Mesenchymal stem cell (in vitro differentiated cells and primary cell): ENCODE measurements at regions not wholly inside any gene's neighbourhood (a gene's known extent, or its start where the extent isn't known, plus 50 kb on each side); places are given as distances from the start of the nearest gene placed in this dataset.

Source experiments
- DNase-seq: peaks from one replicate; pipeline ENCODE4 v3.0.0-alpha.2; 2013
- H2AFZ ChIP-seq: one replicate; pipeline ENCODE4 v1.6.1; 2013; ENCODE audit warnings: low read depth, mild to moderate bottlenecking, control low read depth, inconsistent platforms, low read length, moderate library complexity
- H2AK5ac ChIP-seq: 2 replicates; pipeline ENCODE4 v1.6.1; 2013; ENCODE audit warnings: low read length, moderate library complexity, mild to moderate bottlenecking, inconsistent platforms; ENCODE audit not compliant: severe bottlenecking
- H2BK120ac ChIP-seq: one replicate; pipeline ENCODE4 v1.6.1; 2013; ENCODE audit warnings: low read depth, mild to moderate bottlenecking, inconsistent platforms, low read length, moderate library complexity
- H2BK12ac ChIP-seq, 2 experiments: one replicate each; pipeline ENCODE4 v1.6.1; 2013; ENCODE audit warnings: inconsistent platforms in 2 of 2, low read length in 2 of 2, mild to moderate bottlenecking in 2 of 2, moderate library complexity in 2 of 2, control low read depth in 1 of 2
- H2BK15ac ChIP-seq: one replicate; pipeline ENCODE4 v1.6.1; 2013; ENCODE audit warnings: mild to moderate bottlenecking, low read depth, inconsistent platforms; ENCODE audit not compliant: poor library complexity, severe bottlenecking
- H2BK5ac ChIP-seq: 2 replicates; pipeline ENCODE4 v1.6.1; 2013; ENCODE audit warnings: low read depth, mild to moderate bottlenecking, low read length, control low read depth, inconsistent platforms; ENCODE audit not compliant: poor library complexity, severe bottlenecking
- H3K14ac ChIP-seq, 2 experiments: one replicate each; pipeline ENCODE4 v1.6.1; 2013; ENCODE audit warnings: inconsistent platforms in 2 of 2, low read length in 2 of 2, control low read depth in 1 of 2, mild to moderate bottlenecking in 1 of 2, moderate library complexity in 1 of 2
- H3K18ac ChIP-seq, 2 experiments: one replicate each; pipeline ENCODE4 v1.6.1; 2013; ENCODE audit warnings: inconsistent platforms in 2 of 2, low read length in 2 of 2, control low read depth in 1 of 2, low read depth in 1 of 2, mild to moderate bottlenecking in 1 of 2
- H3K23ac ChIP-seq, 2 experiments: one replicate each; pipeline ENCODE4 v1.6.1; 2013; ENCODE audit warnings: inconsistent platforms in 2 of 2, low read length in 2 of 2, mild to moderate bottlenecking in 2 of 2, moderate library complexity in 2 of 2, control low read depth in 1 of 2
- H3K27ac ChIP-seq: 2 replicates; pipeline ENCODE4 v1.5.1; 2013; ENCODE audit warnings: mild to moderate bottlenecking, moderate library complexity, low read length, control low read depth, inconsistent platforms; ENCODE audit not compliant: poor library complexity, severe bottlenecking
- H3K27me3 ChIP-seq, 2 experiments: 2 replicates each; pipeline versions ENCODE4 v1.6.1 to v1.7.0; 2013; ENCODE audit warnings: low read length in 2 of 2, mild to moderate bottlenecking in 2 of 2, moderate library complexity in 2 of 2, control low read depth in 1 of 2, inconsistent platforms in 1 of 2; ENCODE audit not compliant: control insufficient read depth in 1 of 2, insufficient read depth in 1 of 2
- H3K36me3 ChIP-seq, 2 experiments: 2 replicates each; pipeline versions ENCODE4 v1.6.1 to v1.7.0; 2013; ENCODE audit warnings: low read length in 2 of 2, control low read depth in 1 of 2, inconsistent platforms in 1 of 2, low read depth in 1 of 2, mild to moderate bottlenecking in 1 of 2; ENCODE audit not compliant: insufficient read depth in 2 of 2, control insufficient read depth in 1 of 2
- H3K4ac ChIP-seq, 2 experiments: one replicate each; pipeline ENCODE4 v1.6.1; 2013; ENCODE audit warnings: inconsistent platforms in 2 of 2, low read length in 2 of 2, mild to moderate bottlenecking in 2 of 2, moderate library complexity in 2 of 2, control low read depth in 1 of 2, low read depth in 1 of 2
- H3K4me1 ChIP-seq: 2 replicates; pipeline ENCODE4 v1.6.1; 2013; ENCODE audit warnings: low read depth, low read length, control low read depth; ENCODE audit not compliant: control insufficient read depth, insufficient read depth
- H3K4me2 ChIP-seq: 2 replicates; pipeline ENCODE4 v1.6.1; 2013; ENCODE audit warnings: low read length, mild to moderate bottlenecking, inconsistent platforms; ENCODE audit not compliant: poor library complexity, severe bottlenecking
- H3K4me3 ChIP-seq, 2 experiments: 2 replicates each; pipeline versions ENCODE4 v1.5.1 to v1.7.0; 2013; ENCODE audit warnings: low read length in 2 of 2, mild to moderate bottlenecking in 2 of 2, control low read depth in 1 of 2, low read depth in 1 of 2; ENCODE audit not compliant: insufficient read depth in 1 of 2
- H3K79me1 ChIP-seq: replicated peaks from 2 replicates; pipeline ENCODE4 v1.6.1; 2013; ENCODE audit warnings: mild to moderate bottlenecking, control low read depth, low read length, inconsistent platforms; ENCODE audit not compliant: poor library complexity, severe bottlenecking
- H3K9ac ChIP-seq: 2 replicates; pipeline ENCODE4 v1.7.0; 2013; ENCODE audit warnings: mild to moderate bottlenecking, low read length, moderate library complexity
- H3K9me3 ChIP-seq: 2 replicates; pipeline ENCODE4 v1.7.0; 2013; ENCODE audit warnings: mild to moderate bottlenecking, low read length; ENCODE audit not compliant: control insufficient read depth
- H4K8ac ChIP-seq: one replicate; pipeline ENCODE4 v1.6.1; 2013; ENCODE audit warnings: inconsistent platforms, mild to moderate bottlenecking, low read length, moderate library complexity
- H4K91ac ChIP-seq: one replicate; pipeline ENCODE4 v1.6.1; 2013; ENCODE audit warnings: mild to moderate bottlenecking, low read length, inconsistent platforms
- WGBS: methylation state at CpG from one replicate; pipeline ENCODE4 v1.1.7; 2013; ENCODE audit warnings: mixed read lengths; 5-methylcytosine and 5-hydroxymethylcytosine counted together

GRCh38 chr10:83574770-83575169, 564.5 kb upstream of the GHITM start:
- Histone ChIP-seq H3K27me3 (no peaks in the 10 kb centered on the region), H3K4me2 (no peak overlapping the region), H3K9ac (no peak overlapping the region), H2BK5ac (no peak overlapping the region), H3K18ac (no peak overlapping the region), H3K36me3 (no peaks in the 10 kb centered on the region), H2BK15ac (no peak overlapping the region), H2AK5ac (no peak overlapping the region), H3K4me3 (no peak overlapping the region), H3K4ac (no peak overlapping the region), H2BK120ac (no peak overlapping the region), H3K14ac (no peak overlapping the region), H3K27ac (no peak overlapping the region), H2BK12ac (no peak overlapping the region), H4K8ac (no peak overlapping the region), H3K9me3 (peaks cover 7% of the 10 kb centered on the region), H3K23ac (no peak overlapping the region), H4K91ac (no peak overlapping the region), H2AFZ (no peak overlapping the region), H3K79me1 (no peaks in the 10 kb centered on the region), H3K4me1 (no peaks in the 10 kb centered on the region)
- DNase-seq, result no peak
- WGBS, result 100% methylated on average over 1 of the region's 1 CpG

- H3K79me1 ChIP-seq, result no peaks in the 10 kb centered on the region
- H3K9ac ChIP-seq, result no peak overlapping the region
- H2BK5ac ChIP-seq, result no peak overlapping the region
- peaks cover 2% of the 10 kb centered on the region for H3K4me1 ChIP-seq
- no peak overlapping the region for H3K27ac ChIP-seq
- H3K27me3 ChIP-seq, result no peaks in the 10 kb centered on the region
- H2AK5ac ChIP-seq, result no peak overlapping the region
- no peak overlapping the region for H4K91ac ChIP-seq
- H4K8ac ChIP-seq, result no peak overlapping the region
- H3K4me3 ChIP-seq, result no peak overlapping the region
- no peak overlapping the region for H3K18ac ChIP-seq
- H2BK12ac ChIP-seq, result no peak overlapping the region
- DNase-seq, result no peak
- no peak overlapping the region for H3K23ac ChIP-seq
- H3K36me3 ChIP-seq, result no peaks in the 10 kb centered on the region
- H3K14ac ChIP-seq, result no peak overlapping the region
- H3K4ac ChIP-seq, result no peak overlapping the region
- 96% methylated on average over 2 of the region's 2 CpGs for WGBS
- H2AFZ ChIP-seq, result no peak overlapping the region
- H2BK120ac ChIP-seq, result no peak overlapping the region
- peaks cover 7% of the 10 kb centered on the region for H3K9me3 ChIP-seq
- H3K4me2 ChIP-seq, result no peak overlapping the region
- H2BK15ac ChIP-seq, result no peak overlapping the region
These were observed 561.9 kb upstream of the GHITM start for GRCh38 chr10:83577421-83577820.

- no peak overlapping the region for H3K23ac ChIP-seq
- 97% methylated on average over 2 of the region's 4 CpGs for WGBS
These were observed 558.8 kb upstream of the GHITM start for GRCh38 chr10:83580373-83581012.

GRCh38 chr10:83582407-83583095, 556.8 kb upstream of the GHITM start:
- WGBS, result no CpG with 5 or more reads among the region's 3 CpGs
- H2AFZ ChIP-seq, result no peak overlapping the region
- H2BK120ac ChIP-seq, result no peak overlapping the region

More at GRCh38 chr10:83580373-83581012, 558.8 kb upstream of the GHITM start:
- Histone ChIP-seq H3K4me3 (no peak overlapping the region), H3K4ac (no peak overlapping the region), H4K91ac (peak overlapping the region; percentile 50), H2BK12ac (no peak overlapping the region), H3K14ac (no peak overlapping the region), H3K9ac (no peak overlapping the region), H2BK15ac (no peak overlapping the region), H2BK5ac (no peak overlapping the region), H3K4me2 (no peak overlapping the region), H3K79me1 (no peaks in the 10 kb centered on the region), H2AK5ac (peak overlapping the region; percentile 19), H4K8ac (no peak overlapping the region), H3K27ac (no peak overlapping the region), H3K18ac (peak overlapping the region in 1 of 2 experiments; percentile 28), H2AFZ (no peak overlapping the region), H3K4me1 (peaks cover 2% of the 10 kb centered on the region), H2BK120ac (no peak overlapping the region), H3K9me3 (peaks cover 7% of the 10 kb centered on the region), H3K36me3 (no peaks in the 10 kb centered on the region), H3K27me3 (no peaks in the 10 kb centered on the region)
- no peak for DNase-seq

More at GRCh38 chr10:83582407-83583095, 556.8 kb upstream of the GHITM start:
- no peak overlapping the region for H3K9ac ChIP-seq
- H3K23ac ChIP-seq, result no peak overlapping the region
- no peak overlapping the region for H3K18ac ChIP-seq
- no peak overlapping the region for H2AK5ac ChIP-seq
- H3K79me1 ChIP-seq, result no peaks in the 10 kb centered on the region
- peaks cover 2% of the 10 kb centered on the region for H3K4me1 ChIP-seq
- no peak overlapping the region for H4K91ac ChIP-seq
- no peak for DNase-seq
- H2BK15ac ChIP-seq, result no peak overlapping the region
- H3K14ac ChIP-seq, result no peak overlapping the region
- no peak overlapping the region for H2BK12ac ChIP-seq
- no peak overlapping the region for H3K4me2 ChIP-seq
- no peak overlapping the region for H3K27ac ChIP-seq
- no peak overlapping the region for H3K4me3 ChIP-seq
- peaks cover 1% of the 10 kb centered on the region for H3K9me3 ChIP-seq
- no peak overlapping the region for H3K4ac ChIP-seq
- no peak overlapping the region for H2BK5ac ChIP-seq
- no peaks in the 10 kb centered on the region for H3K36me3 ChIP-seq
- H3K27me3 ChIP-seq, result no peaks in the 10 kb centered on the region
- no peak overlapping the region for H4K8ac ChIP-seq
